Type B pancreatic cell (in vitro differentiated cells): ENCODE measurements at regions not wholly inside any gene's neighbourhood (a gene's known extent, or its start where the extent isn't known, plus 50 kb on each side); places are given as distances from the start of the nearest gene placed in this dataset.
A peak's percentile ranks its signal among the peaks of the same experiment; 100 is the strongest.

Experiments
- DNase-seq: peaks from one replicate; pipeline ENCODE4 v3.0.0; 2021; ENCODE audit warnings: mixed read lengths; ENCODE audit not compliant: unreplicated experiment; ENCODE audit errors: extremely low spot score
- H3K27ac Mint-ChIP-seq: 2 replicates; pipeline ENCODE4 v1.8.0; 2021; ENCODE audit warnings: mild to moderate bottlenecking, mixed read lengths
- H3K27me3 Mint-ChIP-seq: 2 replicates; pipeline ENCODE4 v1.8.0; 2021; ENCODE audit warnings: mixed read lengths
- H3K36me3 Mint-ChIP-seq: 2 replicates; pipeline ENCODE4 v1.8.0; 2021; ENCODE audit warnings: mixed read lengths
- H3K4me1 Mint-ChIP-seq: one replicate; pipeline ENCODE4 v1.8.0; 2021; ENCODE audit warnings: mixed read lengths; ENCODE audit not compliant: unreplicated experiment
- H3K4me3 Mint-ChIP-seq: 2 replicates; pipeline ENCODE4 v1.8.0; 2021; ENCODE audit warnings: mild to moderate bottlenecking, mixed read lengths
- H3K9me3 Mint-ChIP-seq: 2 replicates; pipeline ENCODE4 v1.8.0; 2021; ENCODE audit warnings: mixed read lengths
- CTCF ChIP-seq: fragments of 200-600 bp; sonication (generic); conservative IDR thresholded peaks from 2 replicates; pipeline ENCODE4 v1.5.0; 2021; ENCODE audit warnings: antibody characterized with exemption, mild to moderate bottlenecking

DNA sequence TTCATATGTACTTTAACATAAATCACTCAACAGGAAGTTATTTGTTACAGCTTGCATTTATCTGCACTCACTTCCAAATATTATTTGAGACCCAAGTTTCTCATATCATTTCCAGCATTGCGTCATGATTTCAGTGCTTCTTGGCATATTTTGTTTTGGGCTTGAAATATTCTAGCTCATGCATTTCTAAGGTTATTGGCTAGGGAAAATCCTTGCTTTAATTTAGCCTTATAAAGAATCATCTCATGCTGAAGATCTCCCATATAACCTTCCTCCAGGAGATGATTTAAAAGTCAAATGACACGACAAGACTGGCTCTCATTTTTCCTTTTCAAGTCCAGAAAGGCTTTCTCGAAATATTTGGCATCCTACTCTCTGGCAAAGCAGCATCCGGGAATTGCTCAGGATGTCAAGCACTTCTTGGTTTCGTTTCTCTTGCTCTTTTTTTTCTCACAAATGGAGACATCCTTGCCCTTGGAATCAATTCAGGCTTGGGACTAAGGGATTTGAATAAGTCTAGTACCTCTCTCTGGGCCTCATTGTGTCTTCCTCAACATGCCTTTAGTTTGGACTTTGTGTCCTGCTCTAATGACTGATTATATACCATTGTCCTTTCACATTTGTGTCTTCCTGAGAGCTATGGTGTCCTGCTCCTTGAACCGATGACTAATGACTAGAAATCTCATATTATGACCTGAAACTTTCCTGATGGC is 295.0 kb downstream of the RMST start:
- H3K36me3 Mint-ChIP-seq: peaks cover 4% of the 10 kb centered on the region
- peaks cover 22% of the 10 kb centered on the region for H3K4me1 Mint-ChIP-seq
- no peaks in the 10 kb centered on the region for H3K27me3 Mint-ChIP-seq
- H3K9me3 Mint-ChIP-seq: peaks cover 21% of the 10 kb centered on the region
- no peak for DNase-seq
- peak overlapping the region; percentile 10 for H3K27ac Mint-ChIP-seq
- peak overlapping the region; percentile 2 for H3K4me3 Mint-ChIP-seq
- TF ChIP-seq CTCF: no peak

GRCh38 chr12:97758194-97758501 is 295.5 kb downstream of the RMST start:
- no peak for TF ChIP-seq CTCF
- Mint-ChIP-seq H3K4me3 (peak overlapping the region; percentile 2), H3K9me3 (peaks cover 17% of the 10 kb centered on the region), H3K4me1 (peaks cover 24% of the 10 kb centered on the region), H3K36me3 (peaks cover 4% of the 10 kb centered on the region), H3K27me3 (no peaks in the 10 kb centered on the region), H3K27ac (peak overlapping the region; percentile 10)
- no peak for DNase-seq

- no peaks in the 10 kb centered on the region for H3K27me3 Mint-ChIP-seq
- no peak for TF ChIP-seq CTCF
Observed at GRCh38 chr12:97758586-97758985, 296.0 kb downstream of the RMST start.

GRCh38 chr12:97760601-97761000 is 298.0 kb downstream of the RMST start:
- no peak overlapping the region for H3K27ac Mint-ChIP-seq
- H3K9me3 Mint-ChIP-seq: peaks cover 17% of the 10 kb centered on the region
- no peak for DNase-seq
- H3K27me3 Mint-ChIP-seq: no peaks in the 10 kb centered on the region
- TF ChIP-seq CTCF: no peak
- peaks cover 4% of the 10 kb centered on the region for H3K36me3 Mint-ChIP-seq
- H3K4me1 Mint-ChIP-seq: peaks cover 25% of the 10 kb centered on the region
- H3K4me3 Mint-ChIP-seq: no peak overlapping the region

More at GRCh38 chr12:97758586-97758985, 296.0 kb downstream of the RMST start:
- Mint-ChIP-seq H3K36me3 (peaks cover 4% of the 10 kb centered on the region), H3K27ac (peak overlapping the region; percentile 10), H3K9me3 (peaks cover 14% of the 10 kb centered on the region), H3K4me1 (peaks cover 27% of the 10 kb centered on the region), H3K4me3 (peak overlapping the region; percentile 6)
- DNase-seq: no peak

GRCh38 chr12:97763113-97763512 is 300.5 kb downstream of the RMST start:
- Mint-ChIP-seq H3K4me1 (peaks cover 7% of the 10 kb centered on the region), H3K9me3 (peaks cover 12% of the 10 kb centered on the region), H3K4me3 (no peak overlapping the region), H3K36me3 (peaks cover 4% of the 10 kb centered on the region), H3K27me3 (no peaks in the 10 kb centered on the region), H3K27ac (no peak overlapping the region)
- DNase-seq: no peak
- no peak for TF ChIP-seq CTCF

DNA sequence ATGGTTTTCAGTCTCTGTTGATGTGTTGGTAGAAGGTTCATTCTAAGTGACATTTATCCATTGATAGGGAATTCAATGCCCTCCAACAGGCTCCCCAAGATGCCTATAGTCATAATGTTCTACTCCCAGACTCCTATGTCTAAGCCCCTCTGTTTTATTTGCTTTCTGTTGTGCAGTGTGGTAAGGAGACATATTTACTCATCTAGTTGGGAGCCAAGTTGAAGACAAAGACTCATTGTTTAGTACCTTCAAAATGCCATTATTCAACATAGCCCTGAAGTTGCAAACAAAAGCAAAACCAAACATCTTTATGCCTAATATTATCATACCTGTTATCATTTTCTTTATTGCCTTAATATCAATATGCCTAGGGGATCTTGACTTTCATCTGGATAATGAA is 302.1 kb downstream of the RMST start:
- no peaks in the 10 kb centered on the region for H3K27me3 Mint-ChIP-seq
- H3K27ac Mint-ChIP-seq: no peak overlapping the region
- peaks cover 4% of the 10 kb centered on the region for H3K36me3 Mint-ChIP-seq
- no peak for TF ChIP-seq CTCF
- peaks cover 12% of the 10 kb centered on the region for H3K9me3 Mint-ChIP-seq
- DNase-seq: no peak
- peaks cover 5% of the 10 kb centered on the region for H3K4me1 Mint-ChIP-seq
- no peak overlapping the region for H3K4me3 Mint-ChIP-seq
